ELR (cell line): ENCODE measurements at regions not wholly inside any gene's neighbourhood (a gene's known extent, or its start where the extent isn't known, plus 50 kb on each side); places are given as distances from the start of the nearest gene placed in this dataset.
A peak's percentile ranks its signal among the peaks of the same experiment; 100 is the strongest.
"Not testable (repeated sequence)": the region's sequence is repeated elsewhere in the genome, so short reads cannot be mapped to it uniquely, and the experiment has no call there.

ENCODE experiments used
- DNase-seq: peaks from one replicate; pipeline ENCODE4 v3.0.0-alpha.2; 2015; ENCODE audit warnings: low read depth

DNA sequence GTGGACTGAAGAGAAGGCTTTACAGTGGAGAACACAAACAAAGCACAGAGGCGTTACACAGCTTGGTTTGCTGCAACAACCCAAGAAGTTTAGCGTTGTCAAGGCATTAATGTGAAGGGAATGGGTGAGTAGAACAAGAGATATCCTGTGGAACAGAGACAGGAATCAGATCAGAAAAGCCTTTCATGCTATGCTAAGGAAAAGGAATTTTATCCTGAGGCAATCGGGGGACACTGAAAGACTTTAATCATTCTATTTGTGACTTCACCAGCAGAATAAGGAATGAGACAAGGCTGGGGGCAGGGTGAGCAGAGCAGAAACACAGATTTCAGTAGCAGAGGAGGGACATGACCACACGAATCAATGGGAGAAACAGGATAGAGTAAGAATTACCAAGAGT is 600.7 kb downstream of the IRS1 start:
- no peak for DNase-seq

GRCh38 chr2:226190479-226191252 is 609.0 kb downstream of the IRS1 start:
- no peak for DNase-seq

GRCh38 chr2:226189061-226189460 is 610.6 kb downstream of the IRS1 start:
- no peak for DNase-seq

DNA sequence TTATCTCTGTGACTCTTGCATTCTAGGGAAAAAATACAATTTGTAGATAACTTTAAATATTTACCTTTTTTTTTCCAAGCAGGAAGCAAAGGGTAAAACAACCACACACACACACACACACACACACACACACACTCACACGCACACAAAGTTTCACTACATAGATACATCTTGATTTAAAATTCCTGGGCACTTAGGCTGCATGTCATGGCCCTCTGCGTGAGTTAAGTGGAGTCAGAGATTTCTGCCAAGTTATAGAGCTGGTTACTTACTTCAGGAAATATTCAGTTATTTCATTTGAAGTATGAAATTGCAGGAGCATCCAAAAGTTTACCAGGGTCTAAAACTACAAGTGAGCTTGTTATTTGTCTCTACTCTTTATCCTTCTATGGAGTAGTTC is 612.0 kb downstream of the IRS1 start:
- DNase-seq = peak; percentile 57

GRCh38 chr2:226187156-226187555 is 612.5 kb downstream of the IRS1 start:
- DNase-seq = no peak

DNA sequence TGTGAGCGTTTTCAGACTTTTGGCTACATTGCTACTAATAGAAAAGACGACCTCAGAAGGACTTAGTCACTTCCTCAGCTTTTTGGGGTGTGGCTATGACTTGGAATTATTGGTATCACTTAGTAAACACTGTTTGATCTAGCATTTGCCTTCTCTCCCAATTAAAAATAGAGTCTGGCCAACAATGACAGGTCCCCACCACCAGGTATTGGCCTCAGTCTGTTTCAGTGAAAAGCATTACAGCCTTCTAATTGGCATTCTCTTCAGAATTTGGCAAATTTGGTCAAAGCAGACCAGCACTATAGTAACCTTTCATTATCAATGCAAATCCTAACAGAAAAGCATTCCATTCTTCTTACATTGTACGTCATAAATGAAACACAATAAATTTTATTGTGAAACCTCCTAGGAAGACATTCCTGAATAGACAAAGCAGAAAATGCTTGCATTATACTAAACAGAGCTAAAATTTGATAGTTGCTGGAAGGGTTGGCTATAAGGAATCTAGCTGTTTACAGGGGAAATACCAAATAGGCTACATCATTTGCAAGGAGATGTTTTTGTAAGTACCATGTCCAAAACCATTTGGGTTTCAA is 613.9 kb downstream of the IRS1 start:
- DNase-seq = peak; percentile 96

DNA sequence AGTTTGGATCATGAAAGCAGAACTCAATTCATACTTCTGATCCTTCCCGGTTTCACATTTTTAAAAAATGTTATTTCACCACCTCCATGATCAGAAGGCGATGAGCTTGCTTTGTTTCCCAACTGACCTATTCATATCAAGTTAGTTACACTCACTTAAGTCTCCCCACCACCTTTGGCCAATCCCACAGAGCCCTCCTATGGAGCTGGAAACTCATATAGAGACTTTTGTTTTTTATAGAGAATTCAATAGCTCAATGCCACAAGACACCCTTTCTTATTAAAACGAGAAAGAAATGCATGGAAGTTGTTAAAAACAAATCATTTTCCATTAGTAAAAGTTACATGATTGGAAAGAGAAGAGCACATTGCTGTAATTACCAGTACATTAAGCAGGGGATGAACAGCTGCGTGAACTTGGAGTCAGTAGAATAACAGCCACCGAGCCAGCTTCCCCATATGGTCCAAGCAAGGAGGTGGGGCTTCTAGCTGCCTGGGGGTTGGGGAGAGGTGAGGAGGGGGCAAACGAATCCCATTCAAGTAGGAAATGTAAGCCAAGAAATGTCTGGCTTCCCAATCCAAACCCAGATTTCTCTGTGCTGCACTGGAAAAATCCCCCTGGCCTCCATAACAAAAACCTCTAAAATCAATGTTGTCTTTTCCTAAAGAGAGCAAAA is 614.5 kb downstream of the IRS1 start:
- DNase-seq = peak; percentile 83

GRCh38 chr2:226184540-226184939 is 615.1 kb downstream of the IRS1 start:
- DNase-seq = peak; percentile 37

- DNase-seq = no peak
Measured at GRCh38 chr2:226183550-226183949, 616.1 kb downstream of the IRS1 start.

- no peak for DNase-seq
Measured at GRCh38 chr2:226183033-226183432, 616.6 kb downstream of the IRS1 start.

- DNase-seq = no peak
Measured at GRCh38 chr2:226181909-226182308, 617.7 kb downstream of the IRS1 start.

- no peak for DNase-seq
Measured at GRCh38 chr2:226180281-226180884, 619.2 kb downstream of the IRS1 start.

GRCh38 chr2:226179010-226179409 is 620.6 kb downstream of the IRS1 start:
- peak; percentile 81 for DNase-seq

GRCh38 chr2:226176283-226176984 is 623.2 kb downstream of the IRS1 start:
- DNase-seq = no peak

DNA sequence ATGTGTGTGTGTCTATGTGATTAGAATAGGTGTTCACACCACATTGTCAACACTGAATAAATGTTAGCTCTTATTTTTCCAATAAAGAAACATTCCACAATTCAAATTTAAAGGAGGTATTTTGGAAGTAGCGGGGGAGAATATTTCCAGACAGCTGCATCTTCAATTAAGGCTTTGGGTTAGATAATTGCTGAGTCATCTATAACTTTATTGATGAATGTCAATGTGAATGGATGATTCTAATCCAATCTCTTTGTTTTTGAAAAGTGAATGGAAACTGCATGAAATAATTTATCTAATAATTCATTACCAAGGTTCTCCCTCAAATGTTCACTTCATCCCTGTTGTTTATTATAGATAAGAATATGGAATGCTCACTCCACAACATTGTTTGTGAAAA is 625.2 kb downstream of the IRS1 start:
- no peak for DNase-seq

- no peak for DNase-seq
Measured at GRCh38 chr2:226172939-226173338, 626.7 kb downstream of the IRS1 start.

- DNase-seq = no peak
Measured at GRCh38 chr2:226172309-226172708, 627.3 kb downstream of the IRS1 start.

DNA sequence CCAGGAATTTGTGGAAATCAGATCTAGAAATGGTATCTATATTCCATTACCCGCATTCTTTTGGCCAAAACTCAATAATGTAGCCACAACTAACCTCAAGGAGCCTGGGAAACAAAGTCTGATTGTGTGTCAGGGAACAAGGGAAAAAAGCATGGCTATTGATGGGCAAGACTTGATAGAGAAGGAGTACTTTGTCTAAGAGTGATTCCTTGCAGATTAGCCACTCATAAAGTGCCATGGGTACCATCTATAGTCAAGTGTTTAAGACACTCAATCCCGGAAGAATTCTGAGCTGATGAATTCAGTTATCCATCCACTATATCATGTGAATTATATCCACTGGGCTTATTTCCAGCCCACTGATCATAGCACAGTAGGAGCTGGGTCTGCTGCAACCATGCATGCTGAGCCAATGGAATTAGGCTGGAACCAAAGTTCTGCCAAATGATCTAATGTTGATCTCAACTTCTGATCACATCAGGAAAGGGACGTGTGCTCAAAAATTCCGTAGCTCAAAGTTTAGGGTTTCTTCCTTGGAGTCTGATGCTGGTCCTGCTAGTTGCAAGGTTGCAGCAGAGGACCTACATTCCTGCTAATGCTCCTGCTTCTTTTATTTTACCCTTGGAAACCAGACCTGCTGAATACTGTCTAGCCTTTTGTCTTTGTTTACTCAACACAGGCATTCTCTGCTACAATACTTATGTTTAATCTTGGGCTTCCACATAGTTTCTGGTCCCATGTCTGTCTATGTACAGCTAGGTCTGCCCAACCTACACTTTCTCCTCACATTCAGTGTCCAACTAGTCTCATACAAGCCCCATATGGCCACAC is 629.7 kb downstream of the IRS1 start:
- DNase-seq = no peak

DNA sequence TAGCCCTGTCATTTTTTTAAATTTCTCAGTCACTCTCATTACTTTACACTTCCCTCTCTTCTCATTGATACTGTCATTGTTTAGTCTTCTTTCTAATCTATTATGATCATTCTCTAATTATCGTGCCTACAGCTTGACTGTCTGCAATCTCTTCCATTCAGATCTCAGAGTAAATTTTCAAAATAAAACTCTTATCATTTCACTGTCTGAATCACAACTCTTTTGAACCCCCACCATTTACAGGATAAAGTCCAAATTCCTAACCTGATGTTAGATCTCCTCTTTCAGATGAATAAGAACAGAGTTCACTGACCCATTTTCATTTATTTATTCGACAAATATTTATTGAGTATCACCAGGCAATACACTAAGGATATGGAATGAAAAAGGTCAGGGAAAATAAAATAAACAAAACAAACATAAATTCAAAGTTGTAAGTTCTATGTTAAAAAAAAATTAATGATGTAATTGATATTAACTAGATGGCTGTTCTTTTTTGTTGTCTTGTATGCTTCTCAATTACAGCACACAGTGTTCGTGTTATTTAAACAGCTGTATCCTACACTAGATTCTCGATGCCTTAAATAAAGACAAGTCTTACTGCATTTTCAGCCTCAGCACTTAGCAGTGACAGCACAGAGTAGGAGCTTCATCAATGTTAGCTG is 631.0 kb downstream of the IRS1 start:
- no peak for DNase-seq

DNA sequence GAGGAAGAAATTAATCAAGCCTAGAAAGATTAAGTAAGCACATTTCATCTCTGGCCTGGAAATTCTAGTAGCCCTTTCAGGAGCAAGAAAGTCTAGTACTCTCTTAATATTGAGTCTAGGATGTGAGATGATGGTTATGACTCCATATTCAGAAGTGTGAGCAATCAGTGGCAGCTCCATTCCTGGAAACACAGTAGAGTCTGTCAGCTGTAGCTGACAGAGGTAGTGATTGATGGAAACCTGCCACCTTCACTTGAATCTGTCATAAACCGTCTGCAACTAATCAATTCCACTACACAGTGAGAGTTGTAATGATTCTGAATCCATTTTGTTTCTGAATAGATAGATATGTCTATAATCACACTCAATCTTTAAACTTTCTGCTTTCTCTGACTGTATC is 635.1 kb downstream of the IRS1 start:
- no peak for DNase-seq

DNA sequence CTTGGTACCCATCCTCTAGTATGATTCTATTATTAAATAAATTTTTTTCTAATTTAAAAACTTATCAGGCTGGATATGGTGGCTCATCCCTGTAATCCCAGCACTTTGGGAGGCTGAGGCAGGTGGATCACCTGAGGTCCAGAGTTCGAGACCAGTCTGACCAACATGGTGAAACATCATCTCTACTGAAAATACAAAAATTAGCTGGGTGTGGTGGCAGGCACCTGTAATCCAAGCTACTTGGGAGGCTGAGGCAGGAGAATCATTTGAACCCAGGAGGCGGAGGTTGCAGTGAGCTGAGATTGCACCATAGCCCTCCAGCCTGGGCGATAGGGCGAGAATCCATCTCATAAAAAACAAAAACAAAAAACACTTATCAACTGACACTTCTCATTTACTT is 639.0 kb downstream of the IRS1 start:
- not testable (repeated sequence) for DNase-seq
